HEK293 (cell line): ENCODE measurements at regions not wholly inside any gene's neighbourhood (a gene's known extent, or its start where the extent isn't known, plus 50 kb on each side); places are given as distances from the start of the nearest gene placed in this dataset.

Experiments used
- CTCF ChIA-PET: fragments of 350-600 bp; formaldehyde crosslinking; extraction: SDS; loops from one replicate; lab custom pipeline; 2021; ENCODE audit warnings: antibody characterized with exemption; lab: Yijun Ruan, JAX
- POLR2A ChIA-PET: fragments of 300-600 bp; formaldehyde crosslinking; extraction: SDS; loops from one replicate; lab custom pipeline; 2020; ENCODE audit warnings: antibody characterized with exemption, inconsistent platforms; lab: Yijun Ruan, JAX
- H3K27ac ChIP-seq: fragments of 200-500 bp; sonication (Bioruptor generic); 2 replicates; pipeline ENCODE4 v1.5.1; 2014; ENCODE audit warnings: low read depth, low read length, control low read depth, inconsistent platforms; ENCODE audit errors: extremely low read depth
- H3K36me3 ChIP-seq, 2 experiments: fragments of 200-500 bp in 1 of 2; sonication (Bioruptor generic) in 1 of 2; 1 replicate in 1 of 2; 2 replicates in 1 of 2; pipeline ENCODE4 v1.5.1; 2014 to 2017; ENCODE audit warnings: inconsistent platforms in 2 of 2, low read length in 2 of 2; ENCODE audit not compliant: control insufficient read depth in 2 of 2, insufficient read depth in 1 of 2
- H3K4me1 ChIP-seq: fragments of 200-500 bp; sonication (Bioruptor generic); 2 replicates; pipeline ENCODE4 v1.5.1; 2014; ENCODE audit warnings: mild to moderate bottlenecking, low read length, inconsistent platforms; ENCODE audit not compliant: control insufficient read depth, insufficient read depth
- H3K4me3 ChIP-seq: 2 replicates; pipeline ENCODE4 v1.5.1; 2011; ENCODE audit warnings: low read depth, mild to moderate bottlenecking, control low read depth, low read length, moderate library complexity
- H3K9me3 ChIP-seq: fragments of 200-500 bp; sonication (Bioruptor generic); 2 replicates; pipeline ENCODE4 v1.5.1; 2014; ENCODE audit warnings: low read depth, low read length, inconsistent platforms; ENCODE audit not compliant: control insufficient read depth, insufficient read depth
- BCL11B ChIP-seq: fragments of 450-650 bp; formaldehyde crosslinking; IDR thresholded peaks from 2 replicates; pipeline ENCODE4 v1.5.1; 2016; ENCODE audit warnings: low read depth, missing biosample characterization, missing genetic modification characterization
- INSM2 ChIP-seq: fragments of 450-650 bp; formaldehyde crosslinking; IDR thresholded peaks from 2 replicates; pipeline ENCODE4 v1.5.1; 2016; ENCODE audit warnings: missing biosample characterization, missing genetic modification characterization
- KLF17 ChIP-seq: fragments of 450-650 bp; formaldehyde crosslinking; IDR thresholded peaks from 2 replicates; pipeline ENCODE4 v1.5.1; 2016; ENCODE audit warnings: missing biosample characterization, missing genetic modification characterization
- KLF8 ChIP-seq: fragments of 450-650 bp; formaldehyde crosslinking; IDR thresholded peaks from 2 replicates; pipeline ENCODE4 v1.5.1; 2016; ENCODE audit warnings: missing biosample characterization, missing genetic modification characterization
- SCRT1 ChIP-seq: fragments of 450-650 bp; formaldehyde crosslinking; IDR thresholded peaks from 2 replicates; pipeline ENCODE4 v1.5.1; 2016; ENCODE audit warnings: missing biosample characterization, missing genetic modification characterization, borderline replicate concordance
- SCRT2 ChIP-seq: fragments of 450-650 bp; formaldehyde crosslinking; IDR thresholded peaks from 2 replicates; pipeline ENCODE4 v1.5.1; 2016; ENCODE audit warnings: missing biosample characterization, missing genetic modification characterization
- SETDB1 ChIP-seq: IDR thresholded peaks from one replicate; pipeline ENCODE4 v1.6.1; 2017; ENCODE audit warnings: mild to moderate bottlenecking, low read length, moderate library complexity, mixed read lengths; ENCODE audit not compliant: insufficient read length
- SP2 ChIP-seq: fragments of 450-650 bp; formaldehyde crosslinking; IDR thresholded peaks from 2 replicates; pipeline ENCODE4 v1.5.1; 2016; ENCODE audit warnings: missing biosample characterization, missing genetic modification characterization
- TCF7L2 ChIP-seq: IDR thresholded peaks from 2 replicates; pipeline ENCODE4 v1.6.1; 2011; ENCODE audit warnings: low read depth, mild to moderate bottlenecking, inconsistent platforms, low read length, moderate library complexity, borderline replicate concordance
- ZBTB6 ChIP-seq: fragments of 450-650 bp; formaldehyde crosslinking; IDR thresholded peaks from 2 replicates; pipeline ENCODE4 v1.5.1; 2017; ENCODE audit warnings: missing biosample characterization, missing genetic modification characterization
- ZNF138 ChIP-seq: fragments of 450-650 bp; formaldehyde crosslinking; IDR thresholded peaks from 2 replicates; pipeline ENCODE4 v1.5.1; 2016; ENCODE audit warnings: missing biosample characterization, missing genetic modification characterization, borderline replicate concordance
- ZNF140 ChIP-seq: fragments of 450-650 bp; formaldehyde crosslinking; IDR thresholded peaks from 2 replicates; pipeline ENCODE4 v1.5.1; 2016; ENCODE audit warnings: missing biosample characterization, missing genetic modification characterization
- ZNF148 ChIP-seq: fragments of 450-650 bp; formaldehyde crosslinking; IDR thresholded peaks from 2 replicates; pipeline ENCODE4 v1.5.0; 2017; ENCODE audit warnings: missing biosample characterization, missing genetic modification characterization, borderline replicate concordance
- ZNF23 ChIP-seq: fragments of 450-650 bp; formaldehyde crosslinking; IDR thresholded peaks from 2 replicates; pipeline ENCODE4 v1.5.1; 2016; ENCODE audit warnings: missing biosample characterization, missing genetic modification characterization, borderline replicate concordance
- ZNF302 ChIP-seq: fragments of 450-650 bp; formaldehyde crosslinking; IDR thresholded peaks from 2 replicates; pipeline ENCODE4 v1.5.1; 2016; ENCODE audit warnings: missing biosample characterization, missing genetic modification characterization, low read depth
- ZNF624 ChIP-seq: fragments of 450-650 bp; formaldehyde crosslinking; IDR thresholded peaks from 2 replicates; pipeline ENCODE4 v1.5.1; 2017; ENCODE audit warnings: missing biosample characterization, missing genetic modification characterization
- ZNF629 ChIP-seq: fragments of 450-650 bp; formaldehyde crosslinking; IDR thresholded peaks from 2 replicates; pipeline ENCODE4 v1.5.1; 2017; ENCODE audit warnings: missing biosample characterization, missing genetic modification characterization
- ZNF639 ChIP-seq: fragments of 450-650 bp; formaldehyde crosslinking; IDR thresholded peaks from 2 replicates; pipeline ENCODE4 v1.5.1; 2016; ENCODE audit warnings: missing biosample characterization, missing genetic modification characterization
- ZNF830 ChIP-seq: fragments of 450-650 bp; IDR thresholded peaks from 2 replicates; pipeline ENCODE4 v1.5.0; 2018; ENCODE audit warnings: missing biosample characterization, missing genetic modification characterization, low read depth, mild to moderate bottlenecking, moderate library complexity
- ZSCAN23 ChIP-seq: fragments of 450-650 bp; formaldehyde crosslinking; IDR thresholded peaks from 2 replicates; pipeline ENCODE4 v1.5.1; 2016; ENCODE audit warnings: missing biosample characterization, missing genetic modification characterization
- ZXDB ChIP-seq: fragments of 450-650 bp; formaldehyde crosslinking; IDR thresholded peaks from 2 replicates; pipeline ENCODE4 v1.5.1; 2016; ENCODE audit warnings: missing biosample characterization, missing genetic modification characterization

- H3K4me3 ChIP-seq: no peak overlapping the region
- H3K9me3 ChIP-seq: no peaks in the 10 kb centered on the region; the same call in 1 of the 2 replicates
- H3K27ac ChIP-seq: no peak overlapping the region
- H3K36me3 ChIP-seq: no peaks in the 10 kb centered on the region
- no peaks in the 10 kb centered on the region for H3K4me1 ChIP-seq
- ChIA-PET CTCF (no interaction called here), POLR2A (no interaction called here)
- TF ChIP-seq SCRT2 (tag by site-specific recombination): no peak
- no peak for TF ChIP-seq SETDB1
- TF ChIP-seq KLF17 (tag by site-specific recombination): no peak
- no peak for TF ChIP-seq ZNF138 (tag by site-specific recombination)
- no peak for TF ChIP-seq ZNF629 (tag by site-specific recombination)
- TF ChIP-seq, all 188 proteins: peak for 0
Observed at GRCh38 chr5:87653242-87653641, 240.5 kb upstream of the CCNH start.

- no peaks in the 10 kb centered on the region; the same call in 1 of the 2 replicates for H3K9me3 ChIP-seq
- H3K36me3 ChIP-seq: no peaks in the 10 kb centered on the region
- no peak overlapping the region for H3K4me3 ChIP-seq
- ChIA-PET CTCF (no interaction called here), POLR2A (no interaction called here)
- H3K4me1 ChIP-seq: no peaks in the 10 kb centered on the region
- TF ChIP-seq TCF7L2 (no peak), ZNF148 (tag by site-specific recombination) (no peak), BCL11B (tag by site-specific recombination) (no peak), ZNF639 (no peak), ZNF624 (tag by site-specific recombination) (no peak)
- H3K27ac ChIP-seq: no peak overlapping the region
Observed at GRCh38 chr5:87650284-87650683, 237.6 kb upstream of the CCNH start.

GRCh38 chr5:87649455-87649854 is 236.7 kb upstream of the CCNH start:
- H3K9me3 ChIP-seq: no peaks in the 10 kb centered on the region; the same call in 1 of the 2 replicates
- no peaks in the 10 kb centered on the region for H3K4me1 ChIP-seq
- no peak overlapping the region for H3K27ac ChIP-seq
- CTCF ChIA-PET: no interaction called here
- no peak overlapping the region for H3K4me3 ChIP-seq
- POLR2A ChIA-PET: no interaction called here
- TF ChIP-seq SP2 (tag by site-specific recombination) (no peak), ZBTB6 (tag by site-specific recombination) (peak; percentile 22; the same call in 1 of the 2 replicates)
- TF ChIP-seq, all 188 proteins: peak for 1
- H3K36me3 ChIP-seq: no peaks in the 10 kb centered on the region

GRCh38 chr5:87645224-87645623 is 232.5 kb upstream of the CCNH start:
- ChIA-PET CTCF (interaction anchor here (0.7 kb wide), 2 partner anchors 14 to 248 kb away, joined by 3 read pairs; no protein-coding TSS in a partner anchor), POLR2A (no interaction called here)
- Histone ChIP-seq H3K4me1 (no peaks in the 10 kb centered on the region), H3K36me3 (no peaks in the 10 kb centered on the region), H3K27ac (no peak overlapping the region), H3K4me3 (no peak overlapping the region), H3K9me3 (no peaks in the 10 kb centered on the region)
- TF ChIP-seq ZXDB (tag by site-specific recombination) (no peak), ZNF302 (tag by site-specific recombination) (no peak), ZNF23 (tag by site-specific recombination) (no peak), SCRT1 (no peak), INSM2 (tag by site-specific recombination) (no peak), ZNF140 (tag by site-specific recombination) (no peak), ZNF830 (tag by site-specific recombination) (no peak), ZSCAN23 (tag by site-specific recombination) (no peak), KLF8 (tag by site-specific recombination) (no peak)
